Lower lobe of right lung (tissue), 2 donors: ENCODE measurements at regions not wholly inside any gene's neighbourhood (a gene's known extent, or its start where the extent isn't known, plus 50 kb on each side); places are given as distances from the start of the nearest gene placed in this dataset.

Source experiments
- ATAC-seq, 2 donors: fragments of 200-7000 bp; cut with Tn5 transposase; one replicate each; pipeline ENCODE4 v1.9.1; 2020 to 2022; ENCODE audit warnings: mild to moderate bottlenecking in 2 of 2, moderate library complexity in 2 of 2
- DNase-seq: peaks from one replicate; pipeline ENCODE4 v3.0.0-alpha.2; 2020
- H3K27ac ChIP-seq: fragments of 200-600 bp; one replicate; pipeline ENCODE4 v1.8.0; 2022
- H3K27me3 ChIP-seq: fragments of 200-600 bp; one replicate; pipeline ENCODE4 v1.8.0; 2022; ENCODE audit warnings: low read depth
- H3K36me3 ChIP-seq: fragments of 200-600 bp; one replicate; pipeline ENCODE4 v1.8.0; 2022; ENCODE audit warnings: mild to moderate bottlenecking
- H3K4me1 ChIP-seq: fragments of 200-600 bp; one replicate; pipeline ENCODE4 v1.8.0; 2022
- H3K4me3 ChIP-seq: fragments of 200-600 bp; one replicate; pipeline ENCODE4 v1.8.0; 2022; ENCODE audit warnings: mild to moderate bottlenecking
- H3K9me3 ChIP-seq: fragments of 200-600 bp; one replicate; pipeline ENCODE4 v1.8.0; 2022
- intact Hi-C: fragments of 100-400 bp; cut with DNase I; formaldehyde crosslinking; loops from one replicate; pipeline ENCODE4 v1.11.0; 2022
- TF ChIP-seq, protein P1 (sequence below): fragments of 200-600 bp; IDR thresholded peaks from one replicate; pipeline ENCODE4 v1.8.0; 2022; ENCODE audit warnings: antibody characterized with exemption, mild to moderate bottlenecking
- donor health status: DM: no; HTN: yes; CAD: no; lungs with severe emphysema.

DNA sequence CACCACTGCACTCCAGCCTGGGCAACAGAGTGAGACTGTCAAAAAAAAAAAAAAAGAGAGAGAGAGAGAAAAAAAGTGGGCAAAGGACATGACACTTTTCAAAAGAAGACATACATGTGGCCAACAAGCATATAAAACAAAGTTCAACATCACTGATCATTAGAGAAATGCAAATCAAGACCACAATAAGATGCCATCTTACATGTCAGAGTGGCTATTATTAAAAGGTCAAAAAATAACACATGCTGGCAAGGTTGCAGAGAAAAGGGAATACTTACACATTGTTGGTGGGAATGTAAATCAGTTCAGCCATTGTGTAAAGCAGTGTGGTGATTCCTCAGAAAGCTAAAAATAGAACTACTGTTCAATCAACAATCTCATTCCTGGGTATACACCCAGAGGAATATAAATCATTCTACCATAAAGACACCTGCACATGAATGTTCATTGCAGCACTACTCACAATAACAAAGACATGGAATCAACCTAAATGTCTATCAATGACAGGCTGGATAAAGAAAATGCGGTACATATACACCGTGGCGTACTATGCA lies 94.9 kb upstream of the TRIM2 start:
- TF ChIP-seq, protein P1, sequence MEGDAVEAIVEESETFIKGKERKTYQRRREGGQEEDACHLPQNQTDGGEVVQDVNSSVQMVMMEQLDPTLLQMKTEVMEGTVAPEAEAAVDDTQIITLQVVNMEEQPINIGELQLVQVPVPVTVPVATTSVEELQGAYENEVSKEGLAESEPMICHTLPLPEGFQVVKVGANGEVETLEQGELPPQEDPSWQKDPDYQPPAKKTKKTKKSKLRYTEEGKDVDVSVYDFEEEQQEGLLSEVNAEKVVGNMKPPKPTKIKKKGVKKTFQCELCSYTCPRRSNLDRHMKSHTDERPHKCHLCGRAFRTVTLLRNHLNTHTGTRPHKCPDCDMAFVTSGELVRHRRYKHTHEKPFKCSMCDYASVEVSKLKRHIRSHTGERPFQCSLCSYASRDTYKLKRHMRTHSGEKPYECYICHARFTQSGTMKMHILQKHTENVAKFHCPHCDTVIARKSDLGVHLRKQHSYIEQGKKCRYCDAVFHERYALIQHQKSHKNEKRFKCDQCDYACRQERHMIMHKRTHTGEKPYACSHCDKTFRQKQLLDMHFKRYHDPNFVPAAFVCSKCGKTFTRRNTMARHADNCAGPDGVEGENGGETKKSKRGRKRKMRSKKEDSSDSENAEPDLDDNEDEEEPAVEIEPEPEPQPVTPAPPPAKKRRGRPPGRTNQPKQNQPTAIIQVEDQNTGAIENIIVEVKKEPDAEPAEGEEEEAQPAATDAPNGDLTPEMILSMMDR = no peak
- Histone ChIP-seq H3K9me3 (no peaks in the 10 kb centered on the region), H3K4me3 (no peak overlapping the region), H3K36me3 (no peaks in the 10 kb centered on the region), H3K27ac (no peak overlapping the region), H3K27me3 (no peaks in the 10 kb centered on the region), H3K4me1 (no peaks in the 10 kb centered on the region)
- ATAC-seq = no peak
- intact Hi-C loops = no loop called here
- DNase-seq = no peak

DNA sequence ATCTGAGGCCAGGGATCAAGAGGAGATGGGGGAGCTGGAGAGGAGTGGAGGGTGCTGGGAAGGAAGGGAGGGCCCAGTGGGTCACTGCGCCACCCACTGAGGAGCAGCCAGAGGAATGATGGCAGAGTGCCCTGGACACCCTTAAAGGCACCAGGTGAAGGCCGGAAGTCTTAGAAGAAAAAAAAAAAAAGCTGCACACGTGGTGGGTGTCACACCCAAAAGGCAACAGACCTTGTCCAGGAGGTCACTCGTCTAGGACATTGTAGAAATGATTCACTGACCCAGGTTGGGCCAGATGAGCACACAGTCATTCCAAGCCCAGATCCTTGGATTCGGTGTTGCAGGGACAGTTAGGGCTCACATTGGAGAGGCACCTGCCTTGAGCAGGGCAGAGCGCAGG lies 93.5 kb upstream of the TRIM2 start:
- Histone ChIP-seq H3K27me3 (no peaks in the 10 kb centered on the region), H3K4me1 (peaks cover 8% of the 10 kb centered on the region), H3K36me3 (no peaks in the 10 kb centered on the region), H3K9me3 (no peaks in the 10 kb centered on the region), H3K27ac (no peak overlapping the region), H3K4me3 (no peak overlapping the region)
- intact Hi-C loops = no loop called here
- ATAC-seq (no peak), DNase-seq (no peak)
- TF ChIP-seq, protein P1 = no peak

DNA sequence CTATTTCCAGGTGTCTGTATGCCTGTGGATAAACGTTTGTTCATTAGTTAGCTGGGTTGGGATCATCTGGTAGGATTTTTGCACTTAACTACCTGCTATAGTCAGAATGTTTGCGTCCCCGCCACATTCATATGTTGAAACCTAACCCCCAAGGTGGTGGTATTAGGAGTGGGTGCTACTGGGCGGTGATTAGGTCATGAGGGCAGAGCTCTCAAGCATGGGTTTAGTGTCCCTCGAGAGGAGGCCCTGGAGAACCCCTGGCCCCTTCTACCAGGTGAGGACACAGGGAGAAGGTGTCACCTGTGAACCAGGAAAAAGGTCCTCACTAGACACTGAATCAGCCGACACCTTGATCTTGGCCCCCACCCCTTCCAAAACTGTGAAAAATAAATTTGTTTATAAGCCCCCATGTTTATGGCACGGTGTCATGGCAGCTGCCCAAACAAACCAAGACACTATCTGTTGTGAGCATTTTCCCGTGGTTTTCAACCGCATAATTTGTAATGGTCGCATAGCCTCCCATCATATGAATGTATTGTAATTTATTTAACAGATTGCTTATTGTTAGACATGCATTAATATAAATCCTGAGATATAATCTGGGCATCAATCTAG lies 92.7 kb upstream of the TRIM2 start:
- TF ChIP-seq, protein P1 = no peak
- H3K27me3 ChIP-seq = no peaks in the 10 kb centered on the region
- no peak overlapping the region for H3K27ac ChIP-seq

DNA sequence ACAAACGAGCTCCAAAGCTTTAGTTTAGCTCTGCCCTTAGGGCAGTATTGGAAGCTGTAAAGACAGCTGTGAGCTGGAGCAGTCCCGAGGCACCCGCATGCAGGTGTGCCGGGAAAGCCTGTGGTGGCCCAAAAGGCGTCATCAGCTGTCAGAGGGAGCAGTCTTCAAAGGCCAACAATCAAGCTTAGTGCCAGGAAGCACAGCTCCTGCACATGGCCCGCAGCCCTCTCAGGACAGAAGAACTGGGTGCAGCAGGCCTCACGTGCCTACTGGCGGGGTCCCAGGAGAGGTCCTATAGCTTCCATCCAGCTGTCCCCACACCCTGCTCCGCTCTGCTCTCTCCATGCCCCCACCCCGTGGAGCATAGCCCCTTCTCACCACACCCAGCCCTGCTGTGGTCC lies 92.2 kb upstream of the TRIM2 start:
- intact Hi-C loops = no loop called here
- no peaks in the 10 kb centered on the region for H3K9me3 ChIP-seq
- H3K4me1 ChIP-seq = peaks cover 14% of the 10 kb centered on the region
- H3K27me3 ChIP-seq = no peaks in the 10 kb centered on the region
- no peak for ATAC-seq
- no peak overlapping the region for H3K27ac ChIP-seq
- no peak for DNase-seq
- TF ChIP-seq, protein P1 = no peak
- no peak overlapping the region for H3K4me3 ChIP-seq
- H3K36me3 ChIP-seq = no peaks in the 10 kb centered on the region

More for the DNA sequence above, 92.7 kb upstream of the TRIM2 start:
- H3K9me3 ChIP-seq = no peaks in the 10 kb centered on the region
- H3K4me1 ChIP-seq = peaks cover 12% of the 10 kb centered on the region
- DNase-seq (no peak), ATAC-seq (no peak)
- no peaks in the 10 kb centered on the region for H3K36me3 ChIP-seq
- intact Hi-C loops = no loop called here
- no peak overlapping the region for H3K4me3 ChIP-seq

GRCh38 chr4:153113061-153113837 lies 91.0 kb upstream of the TRIM2 start:
- Histone ChIP-seq H3K36me3 (no peaks in the 10 kb centered on the region), H3K9me3 (no peaks in the 10 kb centered on the region), H3K4me1 (peaks cover 14% of the 10 kb centered on the region), H3K4me3 (no peak overlapping the region), H3K27ac (no peak overlapping the region), H3K27me3 (no peaks in the 10 kb centered on the region)
- TF ChIP-seq, protein P1 = no peak
- intact Hi-C loops = no loop called here
- no peak for DNase-seq
- no peak for ATAC-seq
